Nucleus accumbens (tissue), 56 donors: ENCODE measurements at regions not wholly inside any gene's neighbourhood (a gene's known extent, or its start where the extent isn't known, plus 50 kb on each side); places are given as distances from the start of the nearest gene placed in this dataset.
"Not testable (repeated sequence)": the region's sequence is repeated elsewhere in the genome, so short reads cannot be mapped to it uniquely, and the experiment has no call there.

Experiments
- DNase-seq, 56 donors: peaks; one replicate each; lab custom pipeline; 2025; lab: John Stamatoyannopoulos, UW

DNA sequence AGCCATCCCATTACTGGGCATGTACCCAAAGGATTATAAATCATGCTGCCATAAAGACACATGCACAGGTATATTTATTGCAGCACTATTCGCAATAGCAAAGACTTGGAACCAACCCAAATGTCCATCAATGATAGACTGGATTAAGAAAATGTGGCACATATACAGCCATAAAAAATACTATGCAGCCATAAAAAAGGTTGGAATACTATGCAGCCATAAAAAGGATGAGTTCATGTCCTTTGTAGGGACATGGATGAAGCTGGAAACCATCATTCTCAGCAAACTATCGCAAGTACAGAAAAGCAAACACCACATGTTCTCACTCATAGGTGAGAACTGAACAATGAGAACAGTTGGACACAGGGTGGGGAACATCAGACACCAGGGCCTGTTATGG lies 151.5 kb downstream of the PLK2 start:
- not testable (repeated sequence) for DNase-seq

DNA sequence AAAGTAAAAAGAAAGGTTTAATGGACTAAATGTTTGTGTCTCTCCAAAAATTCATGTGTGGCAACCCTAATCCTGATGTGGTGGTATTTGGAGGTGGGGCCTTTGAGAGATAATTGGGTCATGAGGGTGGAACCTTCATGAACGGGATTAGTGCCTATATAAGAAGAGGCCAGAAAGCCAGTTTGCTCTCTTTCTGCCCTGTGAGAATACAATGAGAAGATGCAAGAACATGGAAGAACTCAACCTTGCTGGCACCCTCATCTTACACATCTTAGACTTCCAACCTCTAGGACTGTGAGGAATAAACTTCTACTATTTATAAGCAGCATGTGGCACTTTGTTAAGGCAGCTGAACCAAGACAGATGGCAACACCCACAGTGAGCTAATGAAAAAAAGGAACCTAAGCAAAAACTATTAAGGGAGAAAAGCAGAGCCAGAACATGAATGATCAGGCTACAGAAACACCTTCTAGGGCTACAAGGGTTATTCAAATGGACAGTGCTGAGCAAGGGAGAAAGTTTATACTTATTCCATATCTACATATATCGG lies 159.5 kb downstream of the PLK2 start:
- no peak for DNase-seq

DNA sequence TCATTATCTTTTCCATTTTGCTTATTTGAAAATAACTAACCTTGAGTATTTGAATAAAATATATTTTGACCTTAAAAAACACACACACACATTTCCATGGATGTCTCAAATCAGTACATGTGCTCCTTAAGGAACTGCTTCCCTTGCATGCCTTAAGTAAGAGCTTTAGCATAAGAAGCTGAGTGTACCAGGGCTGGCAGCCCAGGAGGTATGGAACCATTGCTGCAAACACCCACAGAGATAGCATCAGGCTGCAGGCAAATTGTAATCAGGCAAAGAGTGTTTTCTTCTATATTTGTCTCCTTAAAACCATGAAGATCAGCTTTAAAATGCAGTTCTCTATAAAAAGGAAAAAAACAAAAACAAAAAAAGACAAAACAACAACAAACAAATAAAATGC lies 160.6 kb downstream of the PLK2 start:
- DNase-seq: no peak

DNA sequence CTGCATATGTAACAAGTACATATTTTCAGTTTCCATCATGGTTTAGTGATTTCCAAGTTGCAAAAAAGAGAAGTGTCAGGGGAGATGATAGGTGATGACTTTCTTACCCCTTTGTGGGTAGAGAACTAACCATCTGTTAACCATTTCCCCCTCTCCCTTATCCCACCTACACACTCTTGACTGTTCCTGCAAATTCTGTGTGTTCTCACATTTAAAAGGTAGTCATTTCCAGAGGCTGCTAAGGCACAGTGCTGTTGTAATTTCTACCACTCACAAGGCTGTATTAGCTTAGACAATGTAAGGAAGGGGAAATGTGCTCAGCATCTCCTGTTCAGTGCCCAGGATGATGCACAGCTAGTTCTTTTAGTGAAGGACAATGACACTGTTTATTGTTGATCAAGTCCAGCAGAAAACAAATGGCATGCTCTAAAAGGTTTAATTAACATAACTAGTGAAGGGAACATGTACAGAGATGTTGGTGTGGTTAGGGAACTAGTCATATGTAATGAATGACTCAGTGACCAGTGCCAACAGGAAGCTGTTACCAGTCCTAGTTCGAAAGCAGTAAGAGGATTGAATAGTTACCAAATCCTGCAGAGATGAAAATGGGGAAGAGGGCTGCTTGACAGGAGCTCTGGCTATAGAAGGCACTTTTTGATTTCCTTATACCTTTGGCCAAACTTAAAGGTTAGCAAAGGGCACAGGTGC lies 165.1 kb downstream of the PLK2 start:
- no peak for DNase-seq

DNA sequence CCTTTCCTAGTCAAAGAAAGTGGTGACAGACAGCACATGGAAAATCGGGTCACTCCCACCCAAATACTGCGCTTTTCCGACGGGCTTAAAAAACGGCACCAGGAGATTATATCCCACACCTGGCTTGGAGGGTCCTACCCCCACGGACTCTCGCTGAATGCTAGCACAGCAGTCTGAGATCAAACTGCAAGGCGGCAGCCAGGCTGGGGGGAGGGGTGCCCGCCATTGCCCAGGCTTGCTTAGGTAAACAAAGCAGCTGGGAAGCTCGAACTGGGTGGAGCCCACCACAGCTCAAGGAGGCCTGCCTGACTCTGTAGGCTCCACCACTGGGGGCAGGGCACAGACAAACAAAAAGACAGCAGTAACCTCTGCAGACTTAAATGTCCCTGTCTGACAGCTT lies 171.6 kb downstream of the PLK2 start:
- not testable (repeated sequence) for DNase-seq

- no peak for DNase-seq
These were observed 173.1 kb downstream of the PLK2 start for GRCh38 chr5:58286741-58287140.

DNA sequence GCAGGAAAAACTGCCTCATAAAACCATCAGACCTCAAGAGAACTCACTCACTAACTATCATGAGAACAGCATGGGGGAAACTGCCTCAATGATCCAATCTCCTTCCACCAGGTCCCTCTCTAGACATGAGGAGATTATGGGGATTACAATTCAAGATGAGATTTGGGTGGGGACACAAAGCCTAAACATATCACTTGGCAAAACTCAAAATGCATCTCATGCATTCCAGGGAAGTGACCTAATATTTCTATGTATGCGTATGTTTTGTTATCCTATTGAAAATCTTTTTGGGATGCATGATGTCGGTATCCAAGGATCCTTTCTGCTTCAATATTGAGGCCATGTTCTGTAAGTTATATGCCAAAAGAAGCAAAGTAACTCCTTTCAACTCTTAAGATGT lies 174.0 kb downstream of the PLK2 start:
- no peak for DNase-seq

DNA sequence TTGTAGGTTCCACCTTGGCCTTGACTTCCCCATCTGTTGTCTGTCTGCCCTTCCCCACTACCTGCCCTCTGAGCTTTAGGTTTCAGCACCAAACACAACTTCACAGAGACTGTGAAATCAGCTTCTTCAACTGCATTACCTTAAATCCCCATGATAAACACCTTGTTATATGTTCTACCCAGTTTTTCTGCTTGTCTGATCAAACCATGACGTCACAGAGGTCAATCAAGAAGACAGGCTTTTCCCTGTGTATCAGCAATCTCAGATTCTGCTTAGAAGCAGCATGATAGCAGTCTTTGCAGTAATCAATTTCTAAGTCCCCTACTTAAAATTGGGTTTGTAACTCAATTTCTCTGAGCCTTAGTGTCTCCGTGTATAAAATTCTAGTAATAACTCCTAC lies 175.0 kb downstream of the PLK2 start:
- no peak for DNase-seq

- DNase-seq: no peak
These were observed 178.7 kb downstream of the PLK2 start for GRCh38 chr5:58281189-58281588.

GRCh38 chr5:58279259-58279658 lies 180.6 kb downstream of the PLK2 start:
- DNase-seq: no peak

GRCh38 chr5:58276431-58276830 lies 183.5 kb downstream of the PLK2 start:
- no peak for DNase-seq

DNA sequence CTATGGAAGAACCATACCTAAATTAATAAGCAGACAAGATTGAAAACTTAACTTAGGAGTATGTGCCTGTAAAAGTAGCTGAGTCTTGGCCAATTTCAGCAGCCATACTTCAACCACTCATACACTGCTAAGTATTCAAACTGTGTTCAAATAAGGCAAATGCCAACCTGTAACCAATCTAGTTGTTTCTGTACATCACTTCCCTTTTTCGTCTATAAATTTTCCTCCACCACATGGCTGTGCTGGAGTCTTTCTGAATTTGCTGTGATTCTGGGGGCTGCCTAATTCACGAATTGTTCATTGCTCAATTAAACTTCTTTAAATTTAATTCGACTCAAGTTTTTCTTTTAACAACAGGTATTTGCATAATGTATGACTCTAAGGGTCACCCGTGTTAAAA lies 184.4 kb downstream of the PLK2 start:
- DNase-seq: no peak

DNA sequence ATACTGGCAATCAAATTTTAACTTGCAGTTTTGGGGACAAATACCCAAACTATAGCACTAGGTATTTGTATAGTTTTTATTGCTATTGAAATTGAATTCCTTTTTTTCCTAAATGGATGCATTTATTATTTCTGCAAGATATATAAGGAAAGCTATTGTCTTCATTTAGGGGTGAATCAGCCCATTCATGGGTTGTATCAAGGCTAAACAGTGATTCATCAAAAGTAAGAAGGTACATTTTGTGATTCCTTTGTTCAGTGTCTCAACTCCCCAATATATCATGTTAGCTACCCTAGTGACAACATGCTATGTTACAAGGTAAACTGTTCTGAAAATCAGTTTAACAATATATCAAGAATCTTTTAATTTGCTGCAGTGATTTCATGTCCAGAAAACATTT lies 185.7 kb downstream of the PLK2 start:
- DNase-seq: no peak

- DNase-seq: no peak
These were observed 186.2 kb downstream of the PLK2 start for GRCh38 chr5:58273711-58274110.

- no peak for DNase-seq
These were observed 191.6 kb downstream of the PLK2 start for GRCh38 chr5:58268268-58268667.

- DNase-seq: no peak
These were observed 193.5 kb downstream of the PLK2 start for GRCh38 chr5:58266402-58266801.

DNA sequence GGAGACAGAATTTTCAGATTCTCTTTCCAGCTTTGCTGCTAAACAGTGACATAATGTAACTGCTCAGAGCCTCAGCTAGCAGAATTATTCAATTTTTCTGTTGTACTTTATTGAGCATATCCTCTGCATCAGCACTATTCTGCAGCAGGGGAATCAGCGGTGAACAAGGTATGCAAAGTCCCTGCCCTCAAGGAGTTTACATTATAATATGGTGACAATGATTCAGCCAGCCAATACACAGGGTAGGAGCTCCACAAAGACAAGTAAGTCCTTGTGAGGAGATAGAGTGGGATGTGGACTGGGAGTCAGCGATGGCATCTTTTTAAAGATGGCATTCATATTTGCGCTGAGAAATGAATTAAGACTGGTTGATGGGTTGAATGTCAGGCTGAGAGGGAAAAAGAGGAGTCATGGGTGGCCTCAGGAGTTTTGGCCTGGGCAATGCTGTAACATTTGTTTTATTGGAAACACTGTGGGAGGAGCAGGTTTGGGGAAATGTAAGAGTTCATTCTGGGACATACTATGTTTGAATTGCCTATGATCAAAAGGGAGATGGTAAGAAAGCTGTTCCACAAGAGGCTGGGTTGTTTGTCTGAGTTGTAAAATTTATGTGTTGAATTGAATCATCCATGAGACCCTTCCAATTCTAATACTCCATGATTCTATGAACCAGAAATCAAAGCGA lies 194.5 kb downstream of the PLK2 start:
- no peak for DNase-seq

DNA sequence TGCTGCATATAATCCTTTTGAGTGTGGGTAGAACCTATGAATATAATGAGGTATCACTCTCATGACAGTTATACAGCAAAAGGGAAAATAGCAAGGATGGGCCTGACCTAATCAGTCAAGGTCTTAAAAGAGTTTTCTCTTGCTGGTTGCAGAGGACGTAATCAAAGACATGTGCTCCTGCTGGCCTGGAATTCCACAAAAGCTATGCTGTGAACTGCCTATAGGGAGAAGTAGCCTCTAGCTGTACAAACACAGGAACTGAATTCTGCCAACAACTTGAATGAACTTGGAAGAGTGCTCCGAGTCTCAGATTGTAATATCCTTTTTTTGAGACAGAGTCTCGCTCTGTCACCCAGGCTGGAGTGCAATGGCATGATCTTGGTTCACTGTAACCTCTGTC lies 195.6 kb downstream of the PLK2 start:
- DNase-seq: no peak

- DNase-seq: no peak
These were observed 196.6 kb downstream of the PLK2 start for GRCh38 chr5:58263296-58263695.

GRCh38 chr5:58262226-58262625 lies 197.7 kb downstream of the PLK2 start:
- DNase-seq: no peak

DNA sequence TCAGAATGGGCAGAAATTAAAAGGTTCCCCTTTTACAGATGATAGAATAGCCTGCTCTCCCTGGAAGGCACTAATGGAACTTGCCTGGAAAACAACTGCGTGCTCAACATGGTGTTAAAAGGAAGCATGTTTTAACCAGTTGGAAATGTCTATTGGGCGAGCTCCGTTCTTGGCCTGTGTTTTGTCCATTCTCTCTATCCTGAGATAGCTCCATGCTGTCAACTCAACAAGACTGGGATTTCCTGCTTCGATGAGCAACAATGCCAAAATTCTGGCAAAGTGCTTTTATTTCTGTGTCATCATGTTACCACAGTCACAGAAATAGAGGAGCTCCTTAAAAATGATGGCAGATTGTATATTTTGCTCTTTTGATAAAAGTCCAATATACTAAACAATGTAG lies 198.3 kb downstream of the PLK2 start:
- no peak for DNase-seq

GRCh38 chr5:58260243-58260642 lies 199.6 kb downstream of the PLK2 start:
- DNase-seq: no peak
